ENCODE measurements at regions not wholly inside any gene's neighbourhood (a gene's known extent, or its start where the extent isn't known, plus 50 kb on each side); places are given as distances from the start of the nearest gene placed in this dataset.
"Not testable (repeated sequence)": the region's sequence is repeated elsewhere in the genome, so short reads cannot be mapped to it uniquely, and the experiment has no call there.

GRCh38 chr11:4315292-4315691 lies 52.9 kb downstream of the OR52B4 start:
- not testable (repeated sequence) for H3K4me3 ChIP-seq (ENCODE audit: low read depth, low read length); DNase-seq (ENCODE audit: low read depth)

GRCh38 chr11:4277225-4277624 lies 91.0 kb downstream of the OR52B4 start:
- H3K4me3 ChIP-seq (ENCODE audit: low read depth, low read length); DNase-seq (ENCODE audit: low read depth): not testable (repeated sequence)

GRCh38 chr11:4251085-4251484 lies 117.1 kb downstream of the OR52B4 start:
- not testable (repeated sequence) for H3K4me3 ChIP-seq (ENCODE audit: low read depth, low read length); DNase-seq (ENCODE audit: low read depth)

GRCh38 chr11:4249475-4249874 lies 118.7 kb downstream of the OR52B4 start:
- not testable (repeated sequence) for DNase-seq (ENCODE audit: low read depth); H3K4me3 ChIP-seq (ENCODE audit: low read depth, low read length)

GRCh38 chr11:4237771-4238170 lies 130.4 kb downstream of the OR52B4 start:
- not testable (repeated sequence) for DNase-seq (ENCODE audit: low read depth); H3K4me3 ChIP-seq (ENCODE audit: low read depth, low read length)

GRCh38 chr11:4218857-4219256 lies 124.3 kb downstream of the RRM1 start:
- not testable (repeated sequence) for DNase-seq (ENCODE audit: low read depth); H3K4me3 ChIP-seq (ENCODE audit: low read depth, low read length)

- no peak for DNase-seq (ENCODE audit: low read depth)
- no peak for TF ChIP-seq CTCF (conservative IDR thresholded peaks at IDR 0.05; ENCODE audit: low read depth, low read length)
- H3K4me3 ChIP-seq (ENCODE audit: low read depth, low read length): no peak overlapping the region
Observed at GRCh38 chr11:4213746-4214145, 119.1 kb downstream of the RRM1 start.

- H3K4me3 ChIP-seq (ENCODE audit: low read depth, low read length): no peak overlapping the region
- TF ChIP-seq CTCF (conservative IDR thresholded peaks at IDR 0.05; ENCODE audit: low read depth, low read length): no peak
- no peak for DNase-seq (ENCODE audit: low read depth)
Observed at GRCh38 chr11:4211991-4212390, 117.4 kb downstream of the RRM1 start.

- TF ChIP-seq CTCF (conservative IDR thresholded peaks at IDR 0.05; ENCODE audit: low read depth, low read length): peak; percentile 11
- no peak overlapping the region for H3K4me3 ChIP-seq (ENCODE audit: low read depth, low read length)
- DNase-seq (ENCODE audit: low read depth): no peak
Observed at GRCh38 chr11:4203603-4204360, 109.2 kb downstream of the RRM1 start.

GRCh38 chr11:4202749-4203148 lies 108.2 kb downstream of the RRM1 start:
- no peak for DNase-seq (ENCODE audit: low read depth)
- H3K4me3 ChIP-seq (ENCODE audit: low read depth, low read length): no peak overlapping the region
- no peak for TF ChIP-seq CTCF (conservative IDR thresholded peaks at IDR 0.05; ENCODE audit: low read depth, low read length)

Measured in choroid plexus epithelial cell (primary cell).